ENCODE measurements at regions not wholly inside any gene's neighbourhood (a gene's known extent, or its start where the extent isn't known, plus 50 kb on each side); places are given as distances from the start of the nearest gene placed in this dataset.

DNA sequence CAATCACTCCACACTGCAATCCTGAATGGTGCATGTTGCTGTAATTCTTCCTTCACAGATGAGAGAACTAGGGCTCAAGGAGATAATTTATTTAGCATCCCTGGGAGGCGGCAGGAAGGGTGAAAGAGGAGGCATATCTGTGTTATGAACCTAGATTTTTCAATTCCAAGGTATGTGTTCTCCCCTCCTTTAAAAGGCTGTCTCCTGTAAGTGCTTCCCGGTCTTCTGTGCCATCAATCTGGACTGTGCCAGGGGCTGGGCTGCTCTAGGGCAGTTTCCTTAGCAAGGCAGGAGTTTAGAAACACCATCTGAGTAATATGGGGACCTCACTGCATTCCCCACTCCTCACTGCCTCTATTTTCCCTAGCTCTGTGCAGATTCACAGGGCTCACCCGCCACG, 185.0 kb downstream of the RFC3 start:
- DNase-seq (ENCODE audit: low read depth) = no peak

DNA sequence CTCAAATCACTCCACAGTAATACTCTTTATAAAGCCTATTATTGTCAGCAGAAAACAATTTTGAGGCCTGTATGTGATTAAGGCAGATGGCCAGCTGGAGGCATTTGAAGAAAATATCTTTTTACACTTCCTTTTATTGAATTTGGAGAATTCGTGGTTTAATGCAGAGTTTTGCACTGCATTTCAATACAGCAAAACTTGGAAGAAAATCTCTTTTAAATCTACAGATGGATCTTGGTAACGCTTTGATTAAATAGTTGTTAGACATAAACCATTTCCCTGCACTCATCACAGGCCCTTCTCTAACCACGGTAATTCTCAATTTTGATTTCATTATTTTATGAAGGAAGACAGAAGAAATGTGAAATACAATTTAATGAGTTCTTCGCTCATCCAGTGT, 185.7 kb downstream of the RFC3 start:
- DNase-seq (ENCODE audit: low read depth) = no peak

DNA sequence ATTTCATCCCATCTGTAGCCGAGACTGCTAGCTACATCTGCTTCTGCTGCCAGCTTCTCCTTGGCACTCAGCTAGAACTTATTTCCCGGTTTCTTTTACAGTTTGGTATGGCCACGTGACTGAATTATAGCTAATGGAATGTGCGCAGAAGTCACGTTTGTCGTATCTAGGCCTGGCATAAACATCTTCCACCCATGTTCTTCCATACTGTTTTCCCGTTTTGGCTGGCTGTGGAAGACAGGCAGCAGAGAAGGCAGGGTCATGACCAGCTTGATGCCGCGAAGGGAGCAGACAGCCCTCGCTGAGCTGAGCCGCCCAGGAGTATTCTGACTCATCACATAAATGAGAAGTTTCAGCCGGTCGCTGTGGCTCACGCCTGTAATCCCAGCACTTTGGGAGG, 186.7 kb downstream of the RFC3 start:
- no peak for DNase-seq (ENCODE audit: low read depth)

DNA sequence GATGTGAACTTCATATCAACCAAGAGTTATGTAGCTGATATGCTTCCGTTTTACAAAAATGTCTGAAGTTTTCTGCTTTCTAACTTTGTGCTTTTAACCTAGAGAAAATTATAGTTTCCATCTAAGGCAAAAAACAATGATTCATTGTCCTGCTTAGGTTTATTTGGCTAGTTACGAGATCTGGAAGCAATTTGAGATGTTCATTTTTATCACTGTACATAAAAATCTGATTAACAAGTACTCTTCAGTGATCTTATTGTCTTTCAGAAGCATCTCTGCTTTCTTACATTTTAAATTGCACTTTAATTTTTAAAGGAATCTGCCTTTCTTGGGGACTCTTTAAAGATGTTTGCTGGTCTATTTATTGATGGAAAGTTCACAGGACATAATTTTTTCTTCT, 188.1 kb downstream of the RFC3 start:
- no peak for DNase-seq (ENCODE audit: low read depth)

DNA sequence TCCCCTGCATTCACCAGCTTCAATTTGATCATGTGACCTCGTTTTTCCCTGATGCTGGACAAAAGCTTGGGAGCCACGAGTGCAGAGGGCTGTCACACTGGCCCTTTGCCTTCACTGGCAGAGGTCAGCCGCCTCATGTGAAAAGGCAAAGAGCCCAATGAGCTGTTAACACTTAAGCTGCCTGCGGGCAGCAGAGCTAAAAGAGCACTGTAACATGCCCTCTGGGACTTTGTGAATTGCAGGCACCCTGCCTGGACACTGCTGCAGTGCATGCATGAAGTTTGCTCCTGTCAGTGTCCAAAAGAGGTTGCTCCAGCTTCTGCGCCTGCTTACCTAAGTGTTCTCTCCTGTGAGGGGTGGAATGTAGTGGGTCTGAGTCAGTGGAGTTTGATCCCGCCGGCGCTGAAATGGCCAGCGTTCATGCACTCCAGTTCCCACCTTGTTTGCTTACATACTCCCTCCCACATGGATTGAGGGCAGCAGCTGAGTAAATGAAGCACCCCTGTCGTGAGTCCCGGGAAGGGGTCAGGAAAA, 193.7 kb downstream of the RFC3 start:
- DNase-seq (ENCODE audit: low read depth) = no peak

DNA sequence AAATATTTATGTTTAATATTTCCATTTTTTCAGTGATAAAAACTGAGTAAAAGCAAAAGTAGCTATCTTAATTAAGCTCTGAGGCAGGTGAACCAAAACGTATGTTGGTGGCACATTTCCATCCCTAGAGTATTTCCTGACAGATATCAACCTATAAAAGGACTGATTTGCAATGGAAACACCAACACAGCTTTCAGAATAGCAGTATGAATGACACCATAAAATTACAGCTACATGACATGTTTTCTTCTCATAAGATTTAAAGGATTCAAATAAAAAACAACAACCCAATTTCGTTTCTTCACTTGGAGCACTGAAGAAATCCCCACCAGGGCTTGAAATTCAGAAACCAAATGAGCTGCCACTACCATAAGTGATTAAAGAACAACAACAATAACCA, 194.4 kb downstream of the RFC3 start:
- no peak for DNase-seq (ENCODE audit: low read depth)

DNA sequence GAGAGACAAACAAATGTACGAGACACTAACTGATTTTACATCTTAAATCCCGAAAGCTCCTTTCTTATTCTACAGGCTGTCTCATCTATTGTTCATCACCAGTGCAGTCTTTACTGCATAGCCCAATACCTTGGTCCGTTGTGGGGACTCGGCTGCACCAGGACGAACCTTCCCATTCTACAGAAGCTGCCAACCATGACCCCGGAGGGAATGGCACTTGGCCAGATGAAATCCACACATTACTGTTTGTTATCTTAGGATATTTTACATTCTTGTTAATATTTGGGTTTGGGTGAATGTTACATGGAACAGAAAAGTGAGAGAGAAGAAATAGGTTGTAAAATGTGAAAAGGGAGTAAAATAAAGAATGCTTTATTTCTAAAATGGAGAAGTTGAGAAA, 195.1 kb downstream of the RFC3 start:
- DNase-seq (ENCODE audit: low read depth) = no peak

DNA sequence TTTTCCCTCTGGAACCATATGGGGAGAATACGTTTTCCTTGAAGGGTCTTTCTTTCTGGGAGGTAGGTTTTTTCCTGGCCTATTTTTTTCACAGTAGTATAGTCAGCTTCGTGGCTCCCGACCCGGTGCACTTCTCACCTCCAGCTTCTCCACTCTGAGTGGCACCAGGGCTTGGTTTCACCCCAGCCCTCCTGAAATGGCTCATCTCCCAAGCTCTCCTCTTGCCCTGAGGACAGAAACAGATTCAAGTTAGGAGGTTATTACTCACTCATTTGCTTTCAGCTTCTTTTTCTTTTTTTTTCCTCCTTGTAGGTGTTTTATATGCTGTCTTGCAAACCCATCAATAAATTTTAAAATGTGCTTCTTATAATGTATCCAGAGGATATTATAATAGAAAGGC, 199.3 kb downstream of the RFC3 start:
- DNase-seq (ENCODE audit: low read depth) = no peak

DNA sequence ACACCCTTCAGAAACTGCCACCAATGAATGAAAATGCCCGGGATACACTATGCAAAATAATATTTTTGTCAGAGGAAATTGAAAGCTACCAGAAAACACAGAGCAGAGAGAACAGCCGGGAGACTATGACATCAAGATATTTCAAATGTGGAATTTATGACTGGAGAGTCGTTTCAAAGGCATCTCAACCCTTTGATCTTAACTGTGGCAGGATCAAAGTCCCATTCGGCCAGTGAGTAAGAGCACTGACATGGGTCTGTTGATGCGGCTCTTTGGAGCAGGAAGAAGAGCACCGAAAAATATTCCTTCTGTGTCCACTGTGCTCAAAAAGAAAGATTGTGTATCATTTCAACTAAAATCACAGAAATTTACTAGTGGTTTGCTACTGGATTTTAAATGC, 201.9 kb downstream of the RFC3 start:
- no peak for DNase-seq (ENCODE audit: low read depth)

DNA sequence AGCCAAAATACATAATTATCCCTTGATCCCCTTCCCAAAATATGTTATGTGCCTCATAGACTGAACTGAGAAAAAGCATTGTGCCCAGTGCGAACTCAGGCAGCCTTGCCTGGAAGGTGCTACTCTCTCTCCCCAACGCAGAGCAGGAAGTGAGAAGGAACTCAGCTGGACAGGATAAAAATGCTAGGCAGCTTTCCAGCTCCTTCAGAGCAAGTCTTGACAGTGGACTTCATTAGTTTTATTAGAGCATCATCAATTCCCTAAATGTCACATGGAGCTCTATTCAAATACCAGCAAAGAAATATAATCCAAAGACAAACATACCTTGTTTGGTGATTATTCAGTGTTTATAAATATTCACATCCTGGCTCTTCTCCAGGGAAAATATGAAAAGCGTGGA, 202.4 kb downstream of the RFC3 start:
- DNase-seq (ENCODE audit: low read depth) = no peak

DNA sequence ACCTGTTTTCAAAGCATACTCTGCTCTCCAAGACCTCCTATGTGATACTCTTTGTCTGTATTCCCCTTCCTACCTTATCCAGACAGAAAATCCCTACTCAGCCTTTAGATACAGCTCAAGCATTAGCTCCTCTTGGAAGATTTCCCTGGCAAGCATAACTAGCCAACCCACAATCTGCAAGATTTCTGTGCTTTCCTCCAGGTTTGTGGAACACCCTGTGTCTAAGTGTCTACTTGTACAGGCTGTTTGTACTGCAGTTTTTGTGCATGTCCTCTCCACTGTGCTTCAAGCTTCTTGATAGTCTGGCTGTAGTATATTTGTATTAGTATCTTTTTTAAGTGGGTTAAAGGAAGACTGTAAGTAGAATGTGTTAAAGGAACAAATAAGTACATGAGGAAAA, 203.7 kb downstream of the RFC3 start:
- no peak for DNase-seq (ENCODE audit: low read depth)

DNA sequence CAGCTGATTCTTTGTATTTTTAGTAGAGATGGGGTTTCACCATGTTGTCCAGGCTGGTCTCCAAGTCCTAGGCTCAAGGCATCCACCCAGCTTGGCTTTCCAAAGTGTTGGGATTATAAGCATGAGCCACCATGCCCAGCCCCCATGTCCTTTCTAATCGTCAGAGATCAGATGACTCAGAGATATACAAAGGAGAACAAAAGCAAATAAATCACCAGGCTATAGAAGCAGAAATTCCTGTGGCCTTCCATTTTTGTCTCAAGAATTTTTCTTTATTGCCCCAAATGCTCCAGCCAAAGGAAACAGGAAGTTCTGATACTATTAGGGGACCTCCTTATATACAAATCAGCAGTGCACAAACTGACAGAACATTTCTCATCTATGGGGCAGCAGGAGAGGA, 207.8 kb downstream of the RFC3 start:
- no peak for DNase-seq (ENCODE audit: low read depth)

DNA sequence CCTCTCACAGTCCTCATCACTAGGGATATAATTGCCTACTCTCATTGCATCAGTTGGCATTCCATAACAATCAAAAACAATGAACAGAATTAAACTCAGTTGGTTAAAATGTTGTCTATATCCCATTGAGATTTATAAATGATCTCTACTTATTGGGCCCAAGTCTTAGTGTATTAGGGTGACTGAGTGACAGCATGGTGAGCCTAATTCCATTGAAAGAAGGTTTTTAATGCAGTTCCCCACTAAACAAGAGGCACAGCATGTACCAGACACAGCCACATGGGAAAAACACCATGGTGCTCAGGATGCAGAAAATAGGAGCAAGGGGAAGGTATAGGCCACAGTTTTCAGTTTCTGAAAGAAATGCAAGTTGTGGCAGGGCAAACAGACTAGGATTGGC, 208.4 kb downstream of the RFC3 start:
- DNase-seq (ENCODE audit: low read depth) = no peak

DNA sequence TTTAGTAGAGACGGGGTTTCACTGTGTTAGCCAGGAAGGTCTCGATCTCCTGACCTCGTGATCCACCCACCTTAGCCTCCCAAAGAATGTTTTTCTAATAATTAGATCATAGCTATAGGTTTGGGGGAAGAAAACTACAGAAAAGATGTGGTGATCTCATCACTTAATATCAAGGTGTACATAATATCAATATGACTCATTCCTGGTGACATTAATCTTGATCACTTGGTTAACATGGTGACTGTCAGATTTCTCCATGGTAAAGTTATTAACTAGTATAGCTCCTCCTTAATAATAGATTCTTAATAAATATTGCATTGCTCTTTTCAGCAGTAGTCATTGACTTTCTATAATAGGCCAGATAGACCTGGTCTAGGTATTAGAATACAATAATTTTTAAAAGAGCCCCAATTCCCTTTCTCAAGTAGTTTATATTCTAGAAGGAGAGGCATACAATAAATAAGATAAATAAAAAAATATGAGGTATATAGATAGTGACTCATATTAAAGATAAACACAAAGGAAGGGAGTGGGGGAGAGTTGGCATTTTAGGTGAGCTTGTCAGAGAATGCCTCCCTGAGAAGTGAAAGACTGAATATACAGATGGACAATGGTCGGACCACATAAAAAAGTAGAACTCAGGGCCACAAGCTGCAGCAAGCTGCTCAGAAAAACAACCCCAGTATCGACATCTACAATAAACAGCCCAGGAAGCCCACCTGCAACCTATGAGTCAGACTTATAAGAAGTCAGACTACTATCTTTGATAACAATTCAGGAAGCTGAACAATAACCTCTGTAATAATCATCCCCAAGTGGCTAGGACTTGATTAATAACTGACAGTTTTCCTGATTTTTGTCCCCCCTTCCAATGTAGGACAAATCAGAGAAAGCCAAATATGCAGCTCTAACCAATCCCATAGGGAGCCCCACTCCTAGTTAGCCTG, 210.8 kb downstream of the RFC3 start:
- DNase-seq (ENCODE audit: low read depth) = no peak

DNA sequence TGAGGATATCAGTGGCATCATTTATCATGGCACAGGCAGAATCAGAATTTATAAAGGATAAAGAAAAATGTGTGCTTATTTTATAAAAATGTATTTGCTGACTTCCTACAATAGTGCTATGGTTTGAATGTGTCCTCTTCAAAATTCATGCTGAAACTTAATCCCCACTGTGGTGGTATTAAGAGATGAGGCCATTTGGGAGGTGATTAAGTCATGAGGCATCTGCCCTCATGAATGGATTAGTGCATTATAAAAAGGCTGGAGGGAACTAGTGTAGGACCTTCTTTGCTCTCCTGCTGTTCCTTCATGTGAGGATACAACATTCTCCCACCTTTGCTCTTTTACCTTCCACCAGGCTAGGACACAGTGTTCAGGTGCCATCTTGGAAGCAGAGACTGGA, 212.8 kb downstream of the RFC3 start:
- DNase-seq (ENCODE audit: low read depth) = no peak

DNA sequence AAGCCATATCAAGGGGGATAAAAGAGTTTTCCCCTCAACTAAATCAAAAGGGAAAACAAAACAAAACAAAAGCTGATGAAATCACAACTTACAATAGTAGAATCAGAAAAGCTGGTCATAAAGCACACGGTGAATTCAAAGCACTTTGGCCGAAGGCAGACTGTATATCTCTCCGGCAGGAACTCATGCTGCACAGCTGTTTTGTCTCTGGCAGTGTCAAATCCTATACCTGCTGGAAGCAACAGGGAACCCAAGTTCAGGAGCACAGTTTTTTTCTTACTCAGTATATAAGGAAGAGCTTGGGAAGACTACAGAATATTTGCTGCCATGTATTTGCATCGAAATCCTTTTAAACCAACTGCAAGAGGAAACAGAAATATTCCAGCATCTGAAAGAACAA, 213.7 kb downstream of the RFC3 start:
- no peak for DNase-seq (ENCODE audit: low read depth)

DNA sequence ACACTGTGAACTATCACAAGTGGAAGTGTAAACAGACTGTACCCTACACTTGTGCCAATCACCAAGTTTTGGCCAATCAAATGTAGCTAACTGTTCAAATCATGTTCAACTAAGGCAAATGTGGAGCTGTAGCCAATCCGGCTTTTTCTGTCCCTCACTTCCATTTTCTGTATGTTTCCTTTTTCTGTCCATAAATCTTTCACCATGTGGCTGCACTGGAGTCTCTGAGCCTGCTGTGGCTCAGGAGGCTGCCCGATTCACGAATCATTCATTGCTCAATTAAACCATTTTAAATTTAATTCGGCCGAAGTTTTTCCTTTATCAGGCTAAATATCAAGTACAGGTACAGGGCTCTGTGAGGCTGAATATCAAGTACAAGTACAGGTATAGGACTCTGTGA, 216.5 kb downstream of the RFC3 start:
- DNase-seq (ENCODE audit: low read depth) = no peak

DNA sequence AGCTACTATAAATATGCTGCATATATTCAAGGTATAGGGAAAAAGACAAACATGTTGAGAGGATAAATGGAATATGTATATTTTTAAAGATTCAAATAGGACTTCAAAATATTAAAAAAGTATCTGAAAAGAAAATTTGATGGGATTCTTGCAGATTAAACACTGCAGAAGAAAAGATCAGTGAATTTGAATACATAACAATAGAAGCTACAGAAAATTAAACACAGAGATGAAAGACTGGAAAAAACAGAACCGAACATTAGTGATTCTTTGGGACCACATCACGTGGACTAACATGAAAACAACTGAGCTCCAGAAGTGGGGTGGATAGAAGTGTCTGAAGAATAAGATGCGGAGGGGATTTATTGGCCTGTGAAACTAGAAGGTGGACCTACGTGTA, 217.2 kb downstream of the RFC3 start:
- DNase-seq (ENCODE audit: low read depth) = no peak

DNA sequence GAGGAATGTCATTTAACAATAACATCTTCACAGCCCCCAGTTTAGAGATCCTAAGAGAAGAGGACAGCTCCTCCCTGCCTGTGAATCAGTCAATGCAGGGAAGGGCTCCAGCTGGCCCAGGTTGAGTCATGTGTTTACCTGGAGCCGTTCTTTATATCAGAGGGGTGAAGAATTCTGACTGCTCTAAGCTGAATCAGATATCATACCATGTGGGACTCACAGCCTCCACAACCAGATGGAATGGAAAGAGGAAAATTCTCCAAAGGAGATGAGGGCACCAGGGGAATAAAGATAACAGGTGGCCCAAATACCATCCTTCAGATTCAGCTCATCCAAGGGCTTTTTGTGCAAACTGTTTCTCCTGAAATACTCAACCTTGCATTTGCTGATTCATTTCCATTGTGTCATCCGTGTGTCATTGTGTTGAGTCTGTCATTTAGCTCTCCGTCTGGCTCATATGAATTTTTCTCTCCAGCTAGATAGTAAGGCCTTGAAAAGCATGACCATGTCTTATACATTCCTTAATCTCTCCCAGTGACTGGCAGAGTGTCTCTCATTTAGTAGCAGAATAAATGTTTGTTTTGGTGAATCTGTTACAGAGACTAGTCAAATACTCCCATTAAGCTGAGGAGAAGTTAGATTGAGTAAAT, 217.9 kb downstream of the RFC3 start:
- no peak for DNase-seq (ENCODE audit: low read depth)

DNA sequence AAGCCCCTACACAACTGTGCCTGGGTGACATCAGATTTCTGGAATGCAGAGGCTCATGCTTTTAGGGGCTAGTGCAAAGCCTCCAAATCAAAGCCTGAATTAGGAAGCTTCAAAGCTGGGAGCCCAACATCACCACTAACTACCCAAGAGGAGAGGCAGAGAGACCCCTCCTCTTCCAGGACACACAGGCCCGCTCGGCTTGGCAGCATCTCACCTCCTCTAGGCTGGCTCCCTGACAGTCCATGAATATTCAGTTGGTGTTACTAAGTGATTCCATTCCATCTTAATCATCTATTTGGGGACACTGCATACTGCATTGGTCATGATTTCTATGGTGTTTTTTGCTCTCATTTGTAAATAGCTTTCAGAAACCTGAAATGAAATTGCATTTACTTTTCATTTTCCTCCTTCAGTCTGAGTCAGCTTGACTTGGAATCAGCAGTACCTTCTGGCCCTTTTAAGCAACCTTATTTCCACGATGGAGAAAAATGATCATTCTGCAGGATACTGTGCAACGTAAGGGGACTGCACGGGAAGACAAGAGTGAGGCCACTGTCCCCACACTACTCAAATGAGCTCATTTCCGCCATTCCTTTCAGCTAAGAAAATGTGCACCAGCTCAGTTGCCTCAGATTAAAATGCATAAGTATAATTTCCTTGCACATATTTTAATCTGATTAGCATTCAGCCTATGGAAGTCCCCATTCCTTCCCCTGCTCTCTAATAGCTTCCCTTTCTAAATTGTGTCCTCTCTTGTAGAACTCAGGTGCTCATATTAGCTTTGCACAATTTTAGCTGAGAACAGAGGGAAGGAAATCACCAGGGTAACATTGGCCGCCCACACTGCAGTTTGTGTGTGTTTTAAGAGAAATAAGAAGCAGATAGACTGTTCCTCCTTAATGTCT, 219.9 kb downstream of the RFC3 start:
- DNase-seq (ENCODE audit: low read depth) = no peak

DNA sequence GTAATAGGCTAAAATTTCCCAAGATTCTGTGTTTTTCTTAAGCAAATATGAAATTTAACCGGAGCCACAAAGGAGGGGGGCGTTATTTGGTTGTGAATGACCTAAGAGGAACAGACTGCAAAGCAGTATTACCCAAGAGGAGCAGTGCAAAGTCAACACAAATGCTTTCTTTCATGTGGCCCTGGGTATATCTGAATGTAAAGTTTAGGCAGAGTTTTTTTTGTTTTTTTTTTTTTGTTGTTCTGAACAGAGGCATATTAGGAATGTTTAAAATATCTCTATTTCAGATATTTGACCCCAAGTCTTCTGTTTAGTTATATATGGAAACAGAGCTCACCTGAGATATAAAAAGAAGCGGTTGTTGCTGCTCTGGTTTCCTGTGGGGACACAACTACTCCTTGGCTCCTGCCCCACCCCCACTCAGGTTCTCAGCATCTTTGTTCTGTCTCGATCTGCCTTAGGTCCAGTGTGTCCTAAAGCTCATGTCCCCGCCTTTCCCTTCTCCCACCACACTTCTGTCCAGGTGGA, 220.7 kb downstream of the RFC3 start:
- no peak for DNase-seq (ENCODE audit: low read depth)

DNA sequence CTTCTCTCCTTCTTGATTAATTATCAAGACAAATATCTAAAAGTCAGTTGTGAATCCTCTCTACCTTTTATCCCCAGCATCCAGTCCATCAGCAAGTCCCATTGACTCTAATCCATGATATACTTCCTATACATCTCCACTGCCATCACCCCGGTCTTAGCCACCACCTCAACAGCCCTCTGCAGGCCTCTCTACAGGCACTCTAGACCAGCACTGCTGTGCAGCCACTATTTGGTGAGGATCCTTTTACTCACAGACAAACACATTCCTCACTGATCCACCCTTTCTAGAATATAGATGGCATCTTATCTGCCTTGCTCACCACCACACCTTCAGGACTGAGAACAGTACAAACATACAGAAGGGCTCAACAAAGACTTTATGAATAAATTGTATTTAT, 221.7 kb downstream of the RFC3 start:
- DNase-seq (ENCODE audit: low read depth) = no peak

All from T-helper 22 cell (primary cell).